ENCODE measurements at regions not wholly inside any gene's neighbourhood (a gene's known extent, or its start where the extent isn't known, plus 50 kb on each side); places are given as distances from the start of the nearest gene placed in this dataset.

GRCh38 chr3:159620281-159620680, 368.4 kb upstream of the IL12A start:
- TF ChIP-seq EZH2phosphoT487 (IDR thresholded peaks at IDR 0.05; ENCODE audit: borderline replicate concordance, low read length) (no peak), CTCF (IDR thresholded peaks at IDR 0.05; ENCODE audit: low read depth, low read length, poor library complexity, severe bottlenecking) (no peak)
- no peaks in the 10 kb centered on the region for H3K9me2 ChIP-seq (replicated peaks; ENCODE audit: control insufficient read depth, low read length)
- no peak overlapping the region for H3K27ac ChIP-seq (ENCODE audit: low read depth, low read length)
- no peaks in the 10 kb centered on the region for H3K4me1 ChIP-seq (ENCODE audit: control insufficient read depth, low read length)
- no peaks in the 10 kb centered on the region for H3K27me3 ChIP-seq (ENCODE audit: control insufficient read depth, low read length)
- no peak overlapping the region for H3K4me2 ChIP-seq (ENCODE audit: low read length)
- H3K9me3 ChIP-seq (ENCODE audit: control insufficient read depth, insufficient read depth, low read length) = no peaks in the 10 kb centered on the region
- no peaks in the 10 kb centered on the region for H4K20me1 ChIP-seq (ENCODE audit: control insufficient read depth, insufficient read depth, low read depth, low read length)
- no peaks in the 10 kb centered on the region for H3F3A ChIP-seq (ENCODE audit: control insufficient read depth, insufficient read depth)
- no peaks in the 10 kb centered on the region for H3K36me3 ChIP-seq (ENCODE audit: control insufficient read depth, low read length)
- no peak overlapping the region for H3K4me3 ChIP-seq (ENCODE audit: low read length)
- H3K79me2 ChIP-seq (ENCODE audit: control insufficient read depth, low read length) = no peaks in the 10 kb centered on the region

GRCh38 chr3:159620873-159621272, 367.8 kb upstream of the IL12A start:
- Histone ChIP-seq H3K27ac (ENCODE audit: low read depth, low read length) (no peak overlapping the region), H3K79me2 (ENCODE audit: control insufficient read depth, low read length) (no peaks in the 10 kb centered on the region), H3K4me1 (ENCODE audit: control insufficient read depth, low read length) (no peaks in the 10 kb centered on the region), H3F3A (ENCODE audit: control insufficient read depth, insufficient read depth) (no peaks in the 10 kb centered on the region), H3K4me2 (ENCODE audit: low read length) (no peak overlapping the region), H3K4me3 (ENCODE audit: low read length) (no peak overlapping the region), H3K36me3 (ENCODE audit: control insufficient read depth, low read length) (no peaks in the 10 kb centered on the region), H3K9me2 (replicated peaks; ENCODE audit: control insufficient read depth, low read length) (no peaks in the 10 kb centered on the region), H3K27me3 (ENCODE audit: control insufficient read depth, low read length) (no peaks in the 10 kb centered on the region), H3K9me3 (ENCODE audit: control insufficient read depth, insufficient read depth, low read length) (no peaks in the 10 kb centered on the region), H4K20me1 (ENCODE audit: control insufficient read depth, insufficient read depth, low read depth, low read length) (no peaks in the 10 kb centered on the region)
- TF ChIP-seq EZH2phosphoT487 (IDR thresholded peaks at IDR 0.05; ENCODE audit: borderline replicate concordance, low read length) (no peak), CTCF (IDR thresholded peaks at IDR 0.05; ENCODE audit: low read depth, low read length, poor library complexity, severe bottlenecking) (no peak)

- Histone ChIP-seq H3K4me2 (ENCODE audit: low read length) (no peak overlapping the region), H4K20me1 (ENCODE audit: control insufficient read depth, insufficient read depth, low read depth, low read length) (no peaks in the 10 kb centered on the region), H3K4me3 (ENCODE audit: low read length) (no peak overlapping the region), H3K9me3 (ENCODE audit: control insufficient read depth, insufficient read depth, low read length) (no peaks in the 10 kb centered on the region), H3K9me2 (replicated peaks; ENCODE audit: control insufficient read depth, low read length) (no peaks in the 10 kb centered on the region), H3F3A (ENCODE audit: control insufficient read depth, insufficient read depth) (no peaks in the 10 kb centered on the region), H3K79me2 (ENCODE audit: control insufficient read depth, low read length) (no peaks in the 10 kb centered on the region), H3K4me1 (ENCODE audit: control insufficient read depth, low read length) (no peaks in the 10 kb centered on the region), H3K27ac (ENCODE audit: low read depth, low read length) (no peak overlapping the region), H3K36me3 (ENCODE audit: control insufficient read depth, low read length) (no peaks in the 10 kb centered on the region), H3K27me3 (ENCODE audit: control insufficient read depth, low read length) (no peaks in the 10 kb centered on the region)
- TF ChIP-seq EZH2phosphoT487 (IDR thresholded peaks at IDR 0.05; ENCODE audit: borderline replicate concordance, low read length) (no peak), CTCF (IDR thresholded peaks at IDR 0.05; ENCODE audit: low read depth, low read length, poor library complexity, severe bottlenecking) (no peak)
Measured at GRCh38 chr3:159624616-159625015, 364.0 kb upstream of the IL12A start.

GRCh38 chr3:159625594-159625993, 363.0 kb upstream of the IL12A start:
- Histone ChIP-seq H3K27ac (ENCODE audit: low read depth, low read length) (no peak overlapping the region), H3F3A (ENCODE audit: control insufficient read depth, insufficient read depth) (no peaks in the 10 kb centered on the region)
- no peak for TF ChIP-seq EZH2phosphoT487 (IDR thresholded peaks at IDR 0.05; ENCODE audit: borderline replicate concordance, low read length)
- no peak for TF ChIP-seq CTCF (IDR thresholded peaks at IDR 0.05; ENCODE audit: low read depth, low read length, poor library complexity, severe bottlenecking)

More at GRCh38 chr3:159625594-159625993, 363.0 kb upstream of the IL12A start:
- H3K4me3 ChIP-seq (ENCODE audit: low read length) = no peak overlapping the region
- no peaks in the 10 kb centered on the region for H3K79me2 ChIP-seq (ENCODE audit: control insufficient read depth, low read length)
- no peaks in the 10 kb centered on the region for H3K9me3 ChIP-seq (ENCODE audit: control insufficient read depth, insufficient read depth, low read length)
- no peaks in the 10 kb centered on the region for H4K20me1 ChIP-seq (ENCODE audit: control insufficient read depth, insufficient read depth, low read depth, low read length)
- no peaks in the 10 kb centered on the region for H3K36me3 ChIP-seq (ENCODE audit: control insufficient read depth, low read length)
- H3K27me3 ChIP-seq (ENCODE audit: control insufficient read depth, low read length) = no peaks in the 10 kb centered on the region
- H3K4me2 ChIP-seq (ENCODE audit: low read length) = no peak overlapping the region
- no peaks in the 10 kb centered on the region for H3K9me2 ChIP-seq (replicated peaks; ENCODE audit: control insufficient read depth, low read length)
- no peaks in the 10 kb centered on the region for H3K4me1 ChIP-seq (ENCODE audit: control insufficient read depth, low read length)

All from DOHH2 (cell line).